Spleen (tissue), 11 donors: ENCODE measurements at regions not wholly inside any gene's neighbourhood (a gene's known extent, or its start where the extent isn't known, plus 50 kb on each side); places are given as distances from the start of the nearest gene placed in this dataset.
"Not testable (repeated sequence)": the region's sequence is repeated elsewhere in the genome, so short reads cannot be mapped to it uniquely, and the experiment has no call there.

ENCODE experiments used
- DNase-seq: peaks from one replicate; pipeline ENCODE4 v3.0.0-alpha.2; 2020
- H3K27ac ChIP-seq, 8 donors: fragments of 200-600 bp; sonication (generic) in 7 of 8; 1 replicate in 4 of 8; 2 replicates in 4 of 8; pipeline versions ENCODE4 v1.5.0 to v1.8.0; 2016 to 2021; ENCODE audit warnings: inconsistent platforms in 4 of 8, mild to moderate bottlenecking in 4 of 8, moderate library complexity in 1 of 8
- H3K27me3 ChIP-seq, 7 donors: fragments of 200-600 bp; sonication (generic) in 6 of 7; replicated peaks in 1 of 7; 1 replicate in 4 of 7; 2 replicates in 3 of 7; pipeline versions ENCODE4 v1.5.0 to v1.8.0; 2016 to 2021; ENCODE audit warnings: inconsistent platforms in 3 of 7, mild to moderate bottlenecking in 1 of 7
- H3K36me3 ChIP-seq, 6 donors: fragments of 200-600 bp; sonication (generic) in 5 of 6; 1 replicate in 4 of 6; 2 replicates in 2 of 6; pipeline versions ENCODE4 v1.5.0 to v1.8.0; 2016 to 2021; ENCODE audit warnings: inconsistent platforms in 2 of 6
- H3K4me1 ChIP-seq, 6 donors: fragments of 200-600 bp; sonication (generic) in 5 of 6; 1 replicate in 3 of 6; 2 replicates in 3 of 6; pipeline versions ENCODE4 v1.5.0 to v1.8.0; 2016 to 2021; ENCODE audit warnings: inconsistent platforms in 3 of 6
- H3K4me3 ChIP-seq, 8 donors: fragments of 200-600 bp; sonication (generic) in 7 of 8; 1 replicate in 4 of 8; 2 replicates in 4 of 8; pipeline versions ENCODE4 v1.5.0 to v1.8.0; 2016 to 2021; ENCODE audit warnings: inconsistent platforms in 4 of 8, mild to moderate bottlenecking in 4 of 8, moderate library complexity in 2 of 8
- H3K9me3 ChIP-seq, 8 donors: fragments of 200-600 bp; sonication (generic) in 7 of 8; 1 replicate in 4 of 8; 2 replicates in 4 of 8; pipeline versions ENCODE4 v1.5.0 to v1.8.0; 2016 to 2021; ENCODE audit warnings: inconsistent platforms in 4 of 8
- CTCF ChIP-seq, 11 experiments: fragments of 200-600 bp in 7 of 11; fragments of 450-650 bp in 4 of 11; sonication (generic) in 4 of 11; IDR thresholded peaks in 8 of 11; conservative IDR thresholded peaks in 3 of 11; 1 replicate in 7 of 11; 2 replicates in 4 of 11; pipeline versions ENCODE4 v1.4.0 to v1.8.0; 2016 to 2021; ENCODE audit warnings: antibody characterized with exemption in 11 of 11, inconsistent platforms in 4 of 11, mild to moderate bottlenecking in 1 of 11
- POLR2A ChIP-seq, 3 donors: fragments of 450-650 bp; IDR thresholded peaks; one replicate each; pipeline ENCODE4 v1.5.1; 2017; ENCODE audit warnings: antibody characterized with exemption in 3 of 3, mild to moderate bottlenecking in 1 of 3
- POLR2AphosphoS5 ChIP-seq, 3 donors: sonication (generic); formaldehyde crosslinking; IDR thresholded peaks; one replicate each; pipeline ENCODE4 v1.5.1; 2017; ENCODE audit warnings: antibody characterized with exemption in 3 of 3
- WGBS, 5 donors: extraction: QIAGEN DNeasy Blood & Tissue Kit in 3 of 5; methylation state at CpG; one replicate each; pipeline versions ENCODE4 v1.1.5 to v1.1.7; 2013 to 2018; 5-methylcytosine and 5-hydroxymethylcytosine counted together
- intact Hi-C: fragments of 100-400 bp; cut with DNase I; formaldehyde crosslinking; loops from one replicate; pipeline ENCODE4 v1.15.0; 2023; ENCODE audit warnings: low total_unique reads
- donor health status: healthy with polysubstance abuse.
- donor health status: DM: no; HTN: no; CAD: no; lungs with moderate emphysema.
- donor health status: DM: no; HTN: no; CAD: no.
- donor health status: Bipolar disorder and iron deficiency.
- donor health status: healthy.
- donor health status: DM: no; HTN: no; CAD: no.
- donor health status: DM: yes; HTN: yes; CAD: no.

DNA sequence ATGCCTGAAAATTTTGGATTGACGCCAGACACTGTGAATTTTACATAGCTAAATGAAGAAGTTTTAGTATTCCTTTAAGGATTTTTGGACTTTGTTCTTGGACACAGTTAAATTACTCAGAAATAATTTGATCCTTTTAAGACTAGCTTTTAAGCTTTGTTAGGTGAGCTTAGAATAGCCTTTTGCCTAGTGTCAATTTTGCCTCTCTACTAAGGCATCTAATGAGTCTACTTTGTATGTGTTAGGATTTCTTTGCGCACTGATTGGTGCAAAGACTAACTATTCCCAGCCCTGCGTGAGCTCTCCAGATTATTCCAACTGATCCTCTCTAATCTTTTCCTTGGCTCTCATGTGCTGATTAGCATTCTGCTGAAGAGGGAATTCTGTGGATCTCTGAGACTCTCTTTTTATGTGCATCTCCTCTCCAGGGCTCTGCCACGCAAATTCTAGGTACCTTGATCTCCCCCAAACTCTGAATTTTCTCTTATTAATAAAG is 128.1 kb upstream of the BCL9 start:
- Histone ChIP-seq H3K9me3 (peaks cover 0 to 16% (median 4%) of the 10 kb centered on the region in 8 donors), H3K4me3 (no peak overlapping the region), H3K4me1 (no peaks in the 10 kb centered on the region), H3K27me3 (peaks cover 0 to 14% (median 0%) of the 10 kb centered on the region in 7 donors), H3K27ac (no peak overlapping the region), H3K36me3 (no peaks in the 10 kb centered on the region)
- WGBS, 5 donors, result 79 to 91% (median 88%) methylated on average over 4 of the region's 4 CpGs
- no peak for TF ChIP-seq POLR2AphosphoS5 (IDR thresholded peaks at IDR 0.05)
- no peak for TF ChIP-seq CTCF (IDR thresholded peaks at IDR 0.05 in 8 of 11, conservative IDR thresholded peaks at IDR 0.05 in 3 of 11)
- TF ChIP-seq POLR2A (IDR thresholded peaks at IDR 0.05), result no peak
- intact Hi-C loops, result no loop called here
- no peak for DNase-seq

GRCh38 chr1:147414505-147415163 is 126.7 kb upstream of the BCL9 start:
- 48 to 65% (median 61%) methylated on average over 3 of the region's 3 CpGs for WGBS, 5 donors
- intact Hi-C loops, result no loop called here

GRCh38 chr1:147417024-147417423 is 124.3 kb upstream of the BCL9 start:
- Histone ChIP-seq H3K9me3 (no peaks in the 10 kb centered on the region), H3K4me1 (no peaks in the 10 kb centered on the region), H3K27me3 (peaks cover 0 to 29% (median 0%) of the 10 kb centered on the region in 7 donors), H3K36me3 (no peaks in the 10 kb centered on the region), H3K4me3 (no peak overlapping the region), H3K27ac (no peak overlapping the region)
- intact Hi-C loops, result no loop called here
- 82 to 90% (median 85%) methylated on average over 5 of the region's 5 CpGs for WGBS, 5 donors
- no peak for TF ChIP-seq POLR2AphosphoS5 (IDR thresholded peaks at IDR 0.05)
- no peak for TF ChIP-seq POLR2A (IDR thresholded peaks at IDR 0.05)
- TF ChIP-seq CTCF (IDR thresholded peaks at IDR 0.05 in 8 of 11, conservative IDR thresholded peaks at IDR 0.05 in 3 of 11), result no peak
- DNase-seq, result no peak

More at GRCh38 chr1:147414505-147415163, 126.7 kb upstream of the BCL9 start:
- DNase-seq, result no peak
- Histone ChIP-seq H3K4me1 (no peaks in the 10 kb centered on the region), H3K27ac (no peak overlapping the region), H3K9me3 (peaks cover 0 to 15% (median 3%) of the 10 kb centered on the region in 8 donors), H3K27me3 (peaks cover 0 to 22% (median 0%) of the 10 kb centered on the region in 7 donors), H3K36me3 (no peaks in the 10 kb centered on the region), H3K4me3 (no peak overlapping the region)
- TF ChIP-seq POLR2A (IDR thresholded peaks at IDR 0.05) (no peak), POLR2AphosphoS5 (IDR thresholded peaks at IDR 0.05) (no peak), CTCF (IDR thresholded peaks at IDR 0.05 in 8 of 11, conservative IDR thresholded peaks at IDR 0.05 in 3 of 11) (no peak)

- H3K27ac ChIP-seq, H3K9me3 ChIP-seq, H3K4me1 ChIP-seq, H3K4me3 ChIP-seq, intact Hi-C loops, H3K36me3 ChIP-seq, DNase-seq: not testable (repeated sequence)
- H3K27me3 ChIP-seq, result peaks cover 0 to 15% (median 0%) of the 10 kb centered on the region in 7 donors
- 81 to 89% (median 84%) methylated on average over 28 to 31 of the region's 31 CpGs for WGBS, 5 donors
Observed at GRCh38 chr1:147423100-147423827, 118.0 kb upstream of the BCL9 start.
